Fibroblast of lung (primary cell): ENCODE measurements at regions not wholly inside any gene's neighbourhood (a gene's known extent, or its start where the extent isn't known, plus 50 kb on each side); places are given as distances from the start of the nearest gene placed in this dataset.

ENCODE experiments used
- DNase-seq, 2 donors: peaks; one replicate each; pipeline versions ENCODE4 v3.0.0 to v3.0.0-alpha.2; 2010; ENCODE audit warnings: low read depth in 2 of 2
- H2AFZ ChIP-seq: 2 replicates; pipeline ENCODE4 v1.5.1; 2012; ENCODE audit warnings: low read length, control low read depth, inconsistent platforms
- H3K27ac ChIP-seq: 2 replicates; pipeline ENCODE4 v1.5.1; 2011; ENCODE audit warnings: low read length, control low read depth; ENCODE audit not compliant: insufficient read depth
- H3K27me3 ChIP-seq: 2 replicates; pipeline ENCODE4 v1.5.1; 2011; ENCODE audit warnings: mild to moderate bottlenecking, low read length; ENCODE audit not compliant: control insufficient read depth, insufficient read depth
- H3K36me3 ChIP-seq: 2 replicates; pipeline ENCODE4 v1.5.1; 2011; ENCODE audit warnings: low read length; ENCODE audit not compliant: control insufficient read depth, insufficient read depth
- H3K4me1 ChIP-seq: 2 replicates; pipeline ENCODE4 v1.5.1; 2011; ENCODE audit warnings: low read length; ENCODE audit not compliant: control insufficient read depth, insufficient read depth; ENCODE audit errors: extremely low read depth
- H3K4me2 ChIP-seq: 2 replicates; pipeline ENCODE4 v1.5.1; 2011; ENCODE audit warnings: low read length, control low read depth; ENCODE audit not compliant: insufficient read depth; ENCODE audit errors: extremely low read depth
- H3K4me3 ChIP-seq, 4 experiments: fragments of 200-600 bp in 1 of 4; sonication (generic) in 1 of 4; replicated peaks in 1 of 4; 2 replicates each; pipeline ENCODE4 v1.5.1; 2011 to 2016; ENCODE audit warnings: low read length in 4 of 4, low read depth in 3 of 4, mild to moderate bottlenecking in 3 of 4, control low read depth in 2 of 4, inconsistent platforms in 1 of 4, mixed read lengths in 1 of 4; ENCODE audit not compliant: insufficient read depth in 1 of 4; ENCODE audit errors: control extremely low read depth in 1 of 4
- H3K79me2 ChIP-seq: 2 replicates; pipeline ENCODE4 v1.5.1; 2012; ENCODE audit warnings: mild to moderate bottlenecking, low read length, inconsistent platforms; ENCODE audit not compliant: control insufficient read depth, insufficient read depth
- H3K9ac ChIP-seq: 2 replicates; pipeline ENCODE4 v1.5.1; 2011; ENCODE audit warnings: mild to moderate bottlenecking, low read length, control low read depth; ENCODE audit not compliant: insufficient read depth
- H3K9me3 ChIP-seq: 2 replicates; pipeline ENCODE4 v1.5.1; 2012; ENCODE audit warnings: low read depth, low read length; ENCODE audit not compliant: control insufficient read depth, insufficient read depth
- H4K20me1 ChIP-seq: 2 replicates; pipeline ENCODE4 v1.5.1; 2011; ENCODE audit warnings: low read length; ENCODE audit not compliant: control insufficient read depth, insufficient read depth; ENCODE audit errors: extremely low read depth
- CTCF ChIP-seq, 2 donors: IDR thresholded peaks in 1 of 2; conservative IDR thresholded peaks in 1 of 2; 1 replicate in 1 of 2; 2 replicates in 1 of 2; pipeline ENCODE4 v1.5.1; 2011 to 2012; ENCODE audit warnings: low read length in 2 of 2, control low read depth in 1 of 2, inconsistent platforms in 1 of 2, low read depth in 1 of 2, mild to moderate bottlenecking in 1 of 2
- EZH2 ChIP-seq: IDR thresholded peaks from 2 replicates; pipeline ENCODE4 v1.5.1; 2012; ENCODE audit warnings: low read length, control low read depth, mild to moderate bottlenecking; ENCODE audit errors: missing control alignments

GRCh38 chr2:118168615-118169014 lies 80.3 kb downstream of the INSIG2 start:
- Histone ChIP-seq H3K9ac (no peak overlapping the region), H3K27me3 (no peaks in the 10 kb centered on the region), H3K4me2 (no peak overlapping the region), H2AFZ (no peak overlapping the region), H3K36me3 (no peaks in the 10 kb centered on the region), H3K4me3 (no peak overlapping the region), H3K27ac (no peak overlapping the region), H3K4me1 (no peaks in the 10 kb centered on the region), H3K79me2 (no peaks in the 10 kb centered on the region), H4K20me1 (no peaks in the 10 kb centered on the region), H3K9me3 (no peaks in the 10 kb centered on the region)
- TF ChIP-seq CTCF (conservative IDR thresholded peaks at IDR 0.05 in 1 of 2, IDR thresholded peaks at IDR 0.05 in 1 of 2; ENCODE audit: low read depth in 1 of 2, low read length in 2 of 2) (no peak), EZH2 (no peak)
- no peak for DNase-seq

- H3K27me3 ChIP-seq: no peaks in the 10 kb centered on the region
- no peak overlapping the region for H3K9ac ChIP-seq
- no peaks in the 10 kb centered on the region for H3K79me2 ChIP-seq
- H3K4me1 ChIP-seq: no peaks in the 10 kb centered on the region
- H4K20me1 ChIP-seq: no peaks in the 10 kb centered on the region
- no peak overlapping the region for H3K27ac ChIP-seq
- H3K4me3 ChIP-seq: no peak overlapping the region
- H3K4me2 ChIP-seq: no peak overlapping the region
- H3K36me3 ChIP-seq: no peaks in the 10 kb centered on the region
- DNase-seq: no peak
- H3K9me3 ChIP-seq: no peaks in the 10 kb centered on the region
- H2AFZ ChIP-seq: no peak overlapping the region
- TF ChIP-seq CTCF (conservative IDR thresholded peaks at IDR 0.05 in 1 of 2, IDR thresholded peaks at IDR 0.05 in 1 of 2; ENCODE audit: low read depth in 1 of 2, low read length in 2 of 2) (no peak), EZH2 (no peak)
Measured at GRCh38 chr2:118167026-118167425, 78.8 kb downstream of the INSIG2 start.

DNA sequence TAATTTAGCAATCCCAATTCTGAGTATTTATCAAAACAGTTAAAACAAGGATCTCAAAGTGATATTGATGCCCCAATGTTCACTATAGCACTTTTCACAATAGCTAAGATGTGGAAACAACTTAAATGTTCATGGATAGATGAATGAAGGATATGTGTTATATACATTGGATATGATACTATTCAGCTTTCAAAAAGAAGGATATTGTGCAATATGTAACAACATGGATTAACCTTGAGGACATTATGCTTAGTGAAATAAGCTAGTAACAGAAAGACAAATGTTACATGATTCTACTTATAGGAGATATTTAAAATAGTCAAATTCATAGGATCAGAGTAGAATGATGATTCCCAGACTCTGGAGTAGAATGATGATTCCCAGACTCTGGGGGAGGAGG lies 78.0 kb downstream of the INSIG2 start:
- Histone ChIP-seq H4K20me1 (no peaks in the 10 kb centered on the region), H3K4me2 (no peak overlapping the region), H3K36me3 (no peaks in the 10 kb centered on the region), H3K4me1 (no peaks in the 10 kb centered on the region), H3K27me3 (no peaks in the 10 kb centered on the region), H3K27ac (no peak overlapping the region), H2AFZ (no peak overlapping the region), H3K79me2 (no peaks in the 10 kb centered on the region), H3K9ac (no peak overlapping the region), H3K4me3 (no peak overlapping the region), H3K9me3 (no peaks in the 10 kb centered on the region)
- TF ChIP-seq EZH2 (no peak), CTCF (conservative IDR thresholded peaks at IDR 0.05 in 1 of 2, IDR thresholded peaks at IDR 0.05 in 1 of 2; ENCODE audit: low read depth in 1 of 2, low read length in 2 of 2) (no peak)
- no peak for DNase-seq
